Muscle of leg (tissue), 3 donors: ENCODE measurements at regions not wholly inside any gene's neighbourhood (a gene's known extent, or its start where the extent isn't known, plus 50 kb on each side); places are given as distances from the start of the nearest gene placed in this dataset.

ENCODE experiments used
- DNase-seq: peaks from one replicate; pipeline ENCODE4 v3.0.0; 2013
- H3K27ac ChIP-seq: one replicate; pipeline ENCODE4 v1.5.1; 2013; ENCODE audit warnings: mild to moderate bottlenecking, low read length, control low read depth
- H3K27me3 ChIP-seq: one replicate; pipeline ENCODE4 v1.6.1; 2013; ENCODE audit warnings: low read length; ENCODE audit not compliant: control insufficient read depth, insufficient read depth
- H3K36me3 ChIP-seq: one replicate; pipeline ENCODE4 v1.6.1; 2013; ENCODE audit warnings: low read length; ENCODE audit not compliant: control insufficient read depth, insufficient read depth
- H3K4me1 ChIP-seq: one replicate; pipeline ENCODE4 v1.6.1; 2013; ENCODE audit warnings: low read length; ENCODE audit not compliant: control insufficient read depth, insufficient read depth
- H3K4me3 ChIP-seq: one replicate; pipeline ENCODE4 v1.5.1; 2013; ENCODE audit warnings: low read length, control low read depth
- H3K9me3 ChIP-seq: replicated peaks from 2 replicates; pipeline ENCODE4 v1.6.1; 2013; ENCODE audit warnings: low read depth, low read length; ENCODE audit not compliant: control insufficient read depth
- WGBS: methylation state at CpG from one replicate; pipeline ENCODE4 v1.1.5; 2013; ENCODE audit warnings: missing lambda C conversion rate; ENCODE audit not compliant: insufficient coverage; 5-methylcytosine and 5-hydroxymethylcytosine counted together

- Histone ChIP-seq H3K9me3 (peaks cover 13% of the 10 kb centered on the region), H3K4me3 (no peak overlapping the region), H3K36me3 (no peaks in the 10 kb centered on the region), H3K27ac (peak overlapping the region; percentile 71), H3K4me1 (peaks cover 27% of the 10 kb centered on the region), H3K27me3 (no peaks in the 10 kb centered on the region)
- DNase-seq = peak; percentile 91
- 60% methylated on average over 1 of the region's 3 CpGs for WGBS
Measured at GRCh38 chr2:42872721-42873120, 80.3 kb upstream of the HAAO start.

- no peak for DNase-seq
- peaks cover 13% of the 10 kb centered on the region for H3K9me3 ChIP-seq
- H3K36me3 ChIP-seq = no peaks in the 10 kb centered on the region
- no CpG with 5 or more reads among the region's 4 CpGs for WGBS
- no peaks in the 10 kb centered on the region for H3K27me3 ChIP-seq
- no peak overlapping the region for H3K4me3 ChIP-seq
- H3K4me1 ChIP-seq = peaks cover 31% of the 10 kb centered on the region
- no peak overlapping the region for H3K27ac ChIP-seq
Measured at GRCh38 chr2:42871372-42871771, 79.0 kb upstream of the HAAO start.

GRCh38 chr2:42868874-42869273 is 76.5 kb upstream of the HAAO start:
- no peak for DNase-seq
- no peaks in the 10 kb centered on the region for H3K36me3 ChIP-seq
- H3K4me1 ChIP-seq = peaks cover 15% of the 10 kb centered on the region
- peaks cover 13% of the 10 kb centered on the region for H3K9me3 ChIP-seq
- no peak overlapping the region for H3K27ac ChIP-seq
- no peak overlapping the region for H3K4me3 ChIP-seq
- H3K27me3 ChIP-seq = no peaks in the 10 kb centered on the region
- no CpG with 5 or more reads among the region's 2 CpGs for WGBS

GRCh38 chr2:42868096-42868495 is 75.7 kb upstream of the HAAO start:
- peaks cover 13% of the 10 kb centered on the region for H3K9me3 ChIP-seq
- H3K4me1 ChIP-seq = peaks cover 15% of the 10 kb centered on the region
- no peaks in the 10 kb centered on the region for H3K36me3 ChIP-seq
- WGBS = 100% methylated on average over 1 of the region's 3 CpGs
- no peak overlapping the region for H3K27ac ChIP-seq
- no peaks in the 10 kb centered on the region for H3K27me3 ChIP-seq
- DNase-seq = no peak
- no peak overlapping the region for H3K4me3 ChIP-seq

DNA sequence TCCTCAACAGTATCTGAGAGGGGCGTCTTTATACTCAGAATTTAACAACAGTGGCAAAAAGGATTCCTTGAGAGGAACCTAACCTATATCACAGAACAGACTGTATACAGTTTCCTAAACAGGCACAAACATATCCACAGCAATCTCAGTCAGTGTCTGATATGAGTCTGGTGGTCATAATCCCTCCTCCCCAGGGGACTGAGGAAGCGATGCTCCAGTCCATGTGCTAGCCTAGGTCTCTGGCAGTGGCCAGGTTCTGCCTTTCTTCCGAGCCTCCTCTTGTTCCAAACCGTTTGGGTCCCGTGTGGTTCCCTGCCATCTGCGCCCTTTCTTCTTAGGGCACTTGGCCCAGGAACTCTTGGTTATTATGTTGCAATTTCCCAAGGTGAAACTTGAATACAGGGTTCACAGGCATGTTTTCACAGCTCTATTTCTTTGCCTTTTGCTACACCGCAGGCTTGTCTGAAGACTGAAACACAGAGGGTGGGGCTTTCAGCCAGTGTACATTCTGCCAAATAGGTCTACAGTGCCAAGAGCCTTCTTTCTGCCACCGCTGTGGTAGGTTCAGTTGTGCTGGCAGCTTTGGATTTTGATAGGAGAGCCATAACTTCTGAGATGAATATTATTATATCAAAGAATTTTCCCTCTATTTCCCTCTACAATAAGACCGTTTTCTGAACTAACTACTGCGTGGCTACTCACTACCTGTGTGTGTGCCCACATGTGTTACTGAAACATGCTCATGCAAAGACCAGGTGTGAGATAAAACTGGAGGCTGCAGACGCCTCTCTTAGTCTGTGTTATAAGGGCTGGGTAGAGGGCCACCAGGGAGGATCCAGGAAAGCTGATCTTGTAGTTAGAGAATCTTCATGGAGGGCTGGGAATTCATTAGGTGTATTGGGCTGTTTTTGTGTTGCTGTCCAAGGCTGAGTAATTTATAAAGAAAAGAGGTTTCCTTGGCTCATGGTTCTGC is 75.0 kb upstream of the HAAO start:
- Histone ChIP-seq H3K36me3 (no peaks in the 10 kb centered on the region), H3K27me3 (no peaks in the 10 kb centered on the region), H3K4me1 (peaks cover 15% of the 10 kb centered on the region), H3K4me3 (no peak overlapping the region), H3K9me3 (peaks cover 13% of the 10 kb centered on the region), H3K27ac (peak overlapping the region; percentile 60)
- WGBS = 56% methylated on average over 6 of the region's 11 CpGs
- DNase-seq = no peak

DNA sequence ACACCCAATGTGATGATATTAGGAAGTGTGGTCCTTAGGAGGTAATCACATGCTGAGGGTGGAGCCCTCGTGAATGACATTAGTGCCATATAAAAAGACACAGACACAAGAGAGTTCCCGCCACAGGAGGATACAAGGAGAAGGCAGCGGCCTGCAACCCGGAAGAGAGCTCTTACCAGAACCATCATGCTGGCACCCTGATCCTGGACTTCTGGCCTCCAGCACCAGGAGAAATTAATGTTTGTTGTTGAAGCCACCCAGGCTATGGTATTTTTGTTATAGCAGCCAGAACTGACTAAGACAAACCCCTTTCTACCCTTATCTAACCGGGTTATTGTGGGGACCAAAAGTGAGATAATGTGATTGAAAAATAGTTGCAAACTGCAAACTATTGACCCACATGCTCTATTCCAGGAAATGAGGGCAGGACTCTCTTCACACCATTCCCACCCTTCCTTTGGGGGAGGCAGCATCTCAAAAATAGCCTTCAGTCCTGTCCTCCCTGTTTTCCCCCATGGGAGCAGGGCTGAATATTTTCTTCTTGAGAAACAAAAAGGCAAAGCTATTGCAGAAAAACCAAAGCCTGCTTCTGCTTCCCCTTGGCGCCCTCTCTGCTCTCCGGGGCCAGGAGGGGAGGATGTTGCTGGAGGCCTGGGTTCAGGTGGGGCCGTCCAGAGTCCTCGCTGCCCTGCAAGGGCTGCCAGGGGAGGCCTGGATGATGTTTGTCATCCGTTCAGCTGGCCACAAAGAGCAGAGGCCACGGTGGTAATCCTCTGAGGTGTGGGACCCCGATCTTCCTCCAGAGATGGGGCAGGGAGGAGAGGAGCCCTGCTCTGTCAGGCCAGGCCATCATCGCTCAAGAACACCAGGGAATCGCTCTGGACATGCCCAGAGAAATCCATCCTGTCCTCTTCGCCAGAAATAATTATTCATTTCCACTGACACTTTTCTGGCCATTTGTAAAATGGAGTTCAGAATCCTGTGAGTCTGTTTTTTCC is 73.8 kb upstream of the HAAO start:
- peak; percentile 93 for DNase-seq
- H3K27ac ChIP-seq = peak overlapping the region; percentile 60
- WGBS = 30% methylated on average over 4 of the region's 15 CpGs
- H3K36me3 ChIP-seq = no peaks in the 10 kb centered on the region
- no peaks in the 10 kb centered on the region for H3K27me3 ChIP-seq
- no peak overlapping the region for H3K4me3 ChIP-seq
- peaks cover 15% of the 10 kb centered on the region for H3K4me1 ChIP-seq
- peaks cover 13% of the 10 kb centered on the region for H3K9me3 ChIP-seq

DNA sequence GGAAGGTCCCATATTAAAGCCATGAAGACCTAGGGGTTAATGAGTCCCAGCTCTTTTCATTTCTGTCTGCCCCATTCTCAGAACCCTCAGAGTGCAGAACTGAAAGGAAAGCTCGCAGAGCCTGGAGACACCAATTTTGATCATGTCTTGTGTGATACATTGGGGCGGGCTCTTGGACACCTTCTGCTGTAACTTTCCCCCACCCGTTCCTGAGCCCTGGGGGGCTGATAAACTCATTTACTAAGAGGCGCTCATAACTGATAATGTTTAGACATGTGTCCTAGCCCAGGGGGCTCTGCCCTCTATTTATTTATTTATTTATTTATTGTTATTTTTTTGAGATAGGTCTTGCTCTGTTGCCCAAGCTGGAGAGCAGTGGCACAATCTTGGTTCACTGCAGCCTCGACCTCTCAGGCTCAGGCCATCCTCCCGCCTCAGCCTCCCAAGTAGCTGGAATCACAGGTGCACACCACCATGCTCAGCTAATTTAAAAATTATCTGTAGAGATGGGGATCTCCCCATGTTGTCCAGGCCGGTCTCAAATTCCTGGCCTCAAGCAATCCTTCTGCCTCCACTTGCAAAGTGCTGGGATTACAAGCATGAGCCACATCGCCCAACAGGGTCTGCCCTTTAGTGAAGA is 72.4 kb upstream of the HAAO start:
- H3K27ac ChIP-seq = no peak overlapping the region
- H3K27me3 ChIP-seq = no peaks in the 10 kb centered on the region
- no peak overlapping the region for H3K4me3 ChIP-seq
- H3K4me1 ChIP-seq = peaks cover 15% of the 10 kb centered on the region
- no peaks in the 10 kb centered on the region for H3K36me3 ChIP-seq
- DNase-seq = no peak
- WGBS = 100% methylated on average over 3 of the region's 8 CpGs
- peaks cover 13% of the 10 kb centered on the region for H3K9me3 ChIP-seq

DNA sequence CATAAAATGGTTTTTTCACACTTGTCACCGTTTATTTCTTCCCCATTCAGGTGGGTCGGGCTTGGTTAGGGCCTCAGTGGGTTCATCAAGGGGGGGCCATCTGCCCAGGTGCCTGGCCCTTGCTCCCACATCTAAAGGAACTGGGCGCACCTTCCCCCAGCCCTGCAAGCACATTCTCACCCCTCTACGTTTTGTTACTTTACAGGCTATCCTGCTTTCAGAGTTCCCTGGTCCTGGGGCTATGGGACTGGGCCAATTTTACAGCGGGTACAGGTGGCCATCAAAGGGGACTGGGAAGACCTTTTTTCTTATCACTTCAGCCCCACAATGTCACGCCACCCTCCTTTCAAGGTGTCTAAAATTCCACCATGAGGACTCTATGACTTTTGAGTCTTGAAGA is 71.8 kb upstream of the HAAO start:
- no peak for DNase-seq
- 87% methylated on average over 4 of the region's 6 CpGs for WGBS
- Histone ChIP-seq H3K27ac (no peak overlapping the region), H3K36me3 (no peaks in the 10 kb centered on the region), H3K4me1 (peaks cover 15% of the 10 kb centered on the region), H3K27me3 (no peaks in the 10 kb centered on the region), H3K4me3 (no peak overlapping the region), H3K9me3 (peaks cover 13% of the 10 kb centered on the region)

DNA sequence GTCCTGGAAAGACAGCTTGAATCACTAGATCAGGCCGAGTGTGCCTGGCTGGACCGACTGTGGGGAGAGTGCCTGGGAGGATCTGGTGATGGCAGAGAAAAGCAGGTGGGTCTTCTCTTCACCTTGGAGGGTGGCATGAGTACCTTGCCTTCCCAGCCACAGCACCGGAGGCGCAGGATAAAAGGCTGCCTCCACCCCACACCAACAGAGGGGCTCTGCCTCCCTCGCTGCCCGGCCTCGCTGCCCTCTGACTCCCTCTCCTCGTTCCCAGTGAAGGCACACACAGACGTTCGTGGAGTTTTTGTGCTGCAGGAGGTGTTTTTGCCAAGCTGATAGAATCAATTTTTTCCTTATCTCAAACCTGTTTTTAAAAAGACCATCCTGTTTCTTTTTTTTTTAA is 71.4 kb upstream of the HAAO start:
- Histone ChIP-seq H3K27ac (no peak overlapping the region), H3K36me3 (no peaks in the 10 kb centered on the region), H3K4me3 (no peak overlapping the region), H3K27me3 (no peaks in the 10 kb centered on the region), H3K9me3 (peaks cover 14% of the 10 kb centered on the region), H3K4me1 (peaks cover 15% of the 10 kb centered on the region)
- WGBS = no CpG with 5 or more reads among the region's 10 CpGs
- DNase-seq = no peak
